Lower lobe of right lung (tissue), 2 donors: ENCODE measurements at regions not wholly inside any gene's neighbourhood (a gene's known extent, or its start where the extent isn't known, plus 50 kb on each side); places are given as distances from the start of the nearest gene placed in this dataset.

ENCODE experiments used
- ATAC-seq, 2 donors: fragments of 200-7000 bp; cut with Tn5 transposase; one replicate each; pipeline ENCODE4 v1.9.1; 2020 to 2022; ENCODE audit warnings: mild to moderate bottlenecking in 2 of 2, moderate library complexity in 2 of 2
- DNase-seq: peaks from one replicate; pipeline ENCODE4 v3.0.0-alpha.2; 2020
- H3K27ac ChIP-seq: fragments of 200-600 bp; one replicate; pipeline ENCODE4 v1.8.0; 2022
- H3K27me3 ChIP-seq: fragments of 200-600 bp; one replicate; pipeline ENCODE4 v1.8.0; 2022; ENCODE audit warnings: low read depth
- H3K36me3 ChIP-seq: fragments of 200-600 bp; one replicate; pipeline ENCODE4 v1.8.0; 2022; ENCODE audit warnings: mild to moderate bottlenecking
- H3K4me1 ChIP-seq: fragments of 200-600 bp; one replicate; pipeline ENCODE4 v1.8.0; 2022
- H3K4me3 ChIP-seq: fragments of 200-600 bp; one replicate; pipeline ENCODE4 v1.8.0; 2022; ENCODE audit warnings: mild to moderate bottlenecking
- H3K9me3 ChIP-seq: fragments of 200-600 bp; one replicate; pipeline ENCODE4 v1.8.0; 2022
- CTCF ChIP-seq: fragments of 200-600 bp; IDR thresholded peaks from one replicate; pipeline ENCODE4 v1.8.0; 2022; ENCODE audit warnings: antibody characterized with exemption, mild to moderate bottlenecking
- intact Hi-C: fragments of 100-400 bp; cut with DNase I; formaldehyde crosslinking; loops from one replicate; pipeline ENCODE4 v1.11.0; 2022
- donor health status: DM: no; HTN: yes; CAD: no; lungs with severe emphysema.

- Histone ChIP-seq H3K4me3 (no peak overlapping the region), H3K9me3 (no peaks in the 10 kb centered on the region), H3K36me3 (no peaks in the 10 kb centered on the region), H3K27ac (no peak overlapping the region), H3K4me1 (no peaks in the 10 kb centered on the region), H3K27me3 (no peaks in the 10 kb centered on the region)
- ATAC-seq, result no peak
- TF ChIP-seq CTCF, result no peak
- no peak for DNase-seq
- intact Hi-C loops, result no loop called here
These were observed 351.6 kb downstream of the EIPR1 start for GRCh38 chr2:3025984-3026383.

- no peak overlapping the region for H3K4me3 ChIP-seq
- H3K27me3 ChIP-seq, result no peaks in the 10 kb centered on the region
- no peak for TF ChIP-seq CTCF
- no peaks in the 10 kb centered on the region for H3K36me3 ChIP-seq
- DNase-seq (no peak), ATAC-seq (no peak)
- no peaks in the 10 kb centered on the region for H3K9me3 ChIP-seq
- intact Hi-C loops, result no loop called here
- H3K4me1 ChIP-seq, result no peaks in the 10 kb centered on the region
- H3K27ac ChIP-seq, result no peak overlapping the region
These were observed 352.4 kb downstream of the EIPR1 start for GRCh38 chr2:3025261-3025660.

GRCh38 chr2:3024401-3024935 is 353.1 kb downstream of the EIPR1 start:
- Histone ChIP-seq H3K36me3 (no peaks in the 10 kb centered on the region), H3K4me3 (no peak overlapping the region), H3K4me1 (no peaks in the 10 kb centered on the region), H3K27ac (no peak overlapping the region), H3K27me3 (no peaks in the 10 kb centered on the region), H3K9me3 (no peaks in the 10 kb centered on the region)
- intact Hi-C loops, result no loop called here
- DNase-seq, result no peak
- TF ChIP-seq CTCF, result no peak
- ATAC-seq, result no peak

- no peaks in the 10 kb centered on the region for H3K4me1 ChIP-seq
- intact Hi-C loops, result no loop called here
- ATAC-seq (no peak), DNase-seq (no peak)
- TF ChIP-seq CTCF, result no peak
- no peaks in the 10 kb centered on the region for H3K36me3 ChIP-seq
- H3K9me3 ChIP-seq, result no peaks in the 10 kb centered on the region
- H3K4me3 ChIP-seq, result no peak overlapping the region
- no peaks in the 10 kb centered on the region for H3K27me3 ChIP-seq
- H3K27ac ChIP-seq, result no peak overlapping the region
These were observed 354.1 kb downstream of the EIPR1 start for GRCh38 chr2:3023531-3023930.

- no peak for TF ChIP-seq CTCF
- H3K27ac ChIP-seq, result no peak overlapping the region
- no peaks in the 10 kb centered on the region for H3K9me3 ChIP-seq
- DNase-seq (no peak), ATAC-seq (no peak)
- intact Hi-C loops, result no loop called here
- H3K27me3 ChIP-seq, result no peaks in the 10 kb centered on the region
- no peaks in the 10 kb centered on the region for H3K36me3 ChIP-seq
- H3K4me3 ChIP-seq, result no peak overlapping the region
- H3K4me1 ChIP-seq, result no peaks in the 10 kb centered on the region
These were observed 354.7 kb downstream of the EIPR1 start for GRCh38 chr2:3022841-3023372.
